HG02970 (cell line): ENCODE measurements at regions not wholly inside any gene's neighbourhood (a gene's known extent, or its start where the extent isn't known, plus 50 kb on each side); places are given as distances from the start of the nearest gene placed in this dataset.
"Not testable (repeated sequence)": the region's sequence is repeated elsewhere in the genome, so short reads cannot be mapped to it uniquely, and the experiment has no call there.

Experiments
- ATAC-seq: cut with Tn5 transposase; IDR thresholded peaks from one replicate; pipeline ENCODE4 v1.9.1; 2021; ENCODE audit warnings: mild to moderate bottlenecking, moderate library complexity, moderate number of reproducible peaks; ENCODE audit not compliant: unreplicated experiment, low FRiP score

- ATAC-seq = no peak
Measured at GRCh38 chr3:173221010-173221409, 80.0 kb upstream of the SPATA16 start.

- ATAC-seq = no peak
Measured at GRCh38 chr3:173217127-173217526, 76.1 kb upstream of the SPATA16 start.

- ATAC-seq = no peak
Measured at GRCh38 chr3:173216063-173216462, 75.0 kb upstream of the SPATA16 start.

- ATAC-seq = no peak
Measured at GRCh38 chr3:173214576-173214975, 73.5 kb upstream of the SPATA16 start.

GRCh38 chr3:173199568-173199967 is 58.5 kb upstream of the SPATA16 start:
- no peak for ATAC-seq

GRCh38 chr3:173194868-173195267 is 53.8 kb upstream of the SPATA16 start:
- ATAC-seq = not testable (repeated sequence)

- ATAC-seq = no peak
Measured at GRCh38 chr3:173191611-173192010, 50.6 kb upstream of the SPATA16 start.
